ENCODE measurements at regions not wholly inside any gene's neighbourhood (a gene's known extent, or its start where the extent isn't known, plus 50 kb on each side); places are given as distances from the start of the nearest gene placed in this dataset.

- TF ChIP-seq, protein P1, sequence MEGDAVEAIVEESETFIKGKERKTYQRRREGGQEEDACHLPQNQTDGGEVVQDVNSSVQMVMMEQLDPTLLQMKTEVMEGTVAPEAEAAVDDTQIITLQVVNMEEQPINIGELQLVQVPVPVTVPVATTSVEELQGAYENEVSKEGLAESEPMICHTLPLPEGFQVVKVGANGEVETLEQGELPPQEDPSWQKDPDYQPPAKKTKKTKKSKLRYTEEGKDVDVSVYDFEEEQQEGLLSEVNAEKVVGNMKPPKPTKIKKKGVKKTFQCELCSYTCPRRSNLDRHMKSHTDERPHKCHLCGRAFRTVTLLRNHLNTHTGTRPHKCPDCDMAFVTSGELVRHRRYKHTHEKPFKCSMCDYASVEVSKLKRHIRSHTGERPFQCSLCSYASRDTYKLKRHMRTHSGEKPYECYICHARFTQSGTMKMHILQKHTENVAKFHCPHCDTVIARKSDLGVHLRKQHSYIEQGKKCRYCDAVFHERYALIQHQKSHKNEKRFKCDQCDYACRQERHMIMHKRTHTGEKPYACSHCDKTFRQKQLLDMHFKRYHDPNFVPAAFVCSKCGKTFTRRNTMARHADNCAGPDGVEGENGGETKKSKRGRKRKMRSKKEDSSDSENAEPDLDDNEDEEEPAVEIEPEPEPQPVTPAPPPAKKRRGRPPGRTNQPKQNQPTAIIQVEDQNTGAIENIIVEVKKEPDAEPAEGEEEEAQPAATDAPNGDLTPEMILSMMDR (optimal IDR thresholded peaks at IDR 0.05 in 1 of 3, IDR thresholded peaks at IDR 0.05 in 1 of 3, conservative IDR thresholded peaks at IDR 0.05 in 1 of 3; ENCODE audit: extremely low read depth in 1 of 3, insufficient read depth in 2 of 3, low read length in 3 of 3) = no peak
- TF ChIP-seq EZH2 (IDR thresholded peaks at IDR 0.05; ENCODE audit: low read length) = no peak
Observed at GRCh38 chr3:148238421-148238821, 459.3 kb upstream of the AGTR1 start.

Data from keratinocyte (primary cell).